Body of pancreas (tissue), 4 donors: ENCODE measurements at regions not wholly inside any gene's neighbourhood (a gene's known extent, or its start where the extent isn't known, plus 50 kb on each side); places are given as distances from the start of the nearest gene placed in this dataset.

Source experiments
- POLR2A ChIP-seq, 3 donors: fragments of 450-650 bp; IDR thresholded peaks; one replicate each; pipeline ENCODE4 v1.6.1; 2016; ENCODE audit warnings: antibody characterized with exemption in 3 of 3, mild to moderate bottlenecking in 2 of 3
- TF ChIP-seq, protein P1 (sequence below), 7 experiments: fragments of 450-650 bp in 4 of 7; fragments of 200-600 bp in 3 of 7; sonication (generic) in 3 of 7; IDR thresholded peaks; one replicate each; pipeline ENCODE4 v1.5.1; 2016 to 2019; ENCODE audit warnings: antibody characterized with exemption in 7 of 7

DNA sequence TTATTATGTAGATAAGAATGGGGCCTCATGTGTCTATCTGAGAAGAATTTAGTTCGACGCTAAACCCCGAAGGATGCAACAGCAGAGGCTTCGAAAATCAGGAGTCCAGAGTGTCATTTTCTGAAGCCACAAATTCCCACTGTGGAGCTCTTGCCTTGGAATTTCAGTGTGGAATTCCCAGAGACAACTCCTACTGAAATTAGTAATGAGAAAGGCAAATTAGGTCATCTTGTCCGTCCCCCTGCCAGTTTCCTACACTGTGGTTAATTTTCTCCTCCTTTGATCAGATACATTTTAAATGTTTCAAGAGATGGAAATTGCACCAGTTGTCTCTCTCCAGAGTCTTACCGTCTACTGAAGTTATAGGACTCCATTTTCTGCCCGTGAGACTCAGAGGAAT lies 633.6 kb downstream of the BNC2 start:
- no peak for TF ChIP-seq POLR2A (IDR thresholded peaks at IDR 0.05)
- TF ChIP-seq, protein P1, sequence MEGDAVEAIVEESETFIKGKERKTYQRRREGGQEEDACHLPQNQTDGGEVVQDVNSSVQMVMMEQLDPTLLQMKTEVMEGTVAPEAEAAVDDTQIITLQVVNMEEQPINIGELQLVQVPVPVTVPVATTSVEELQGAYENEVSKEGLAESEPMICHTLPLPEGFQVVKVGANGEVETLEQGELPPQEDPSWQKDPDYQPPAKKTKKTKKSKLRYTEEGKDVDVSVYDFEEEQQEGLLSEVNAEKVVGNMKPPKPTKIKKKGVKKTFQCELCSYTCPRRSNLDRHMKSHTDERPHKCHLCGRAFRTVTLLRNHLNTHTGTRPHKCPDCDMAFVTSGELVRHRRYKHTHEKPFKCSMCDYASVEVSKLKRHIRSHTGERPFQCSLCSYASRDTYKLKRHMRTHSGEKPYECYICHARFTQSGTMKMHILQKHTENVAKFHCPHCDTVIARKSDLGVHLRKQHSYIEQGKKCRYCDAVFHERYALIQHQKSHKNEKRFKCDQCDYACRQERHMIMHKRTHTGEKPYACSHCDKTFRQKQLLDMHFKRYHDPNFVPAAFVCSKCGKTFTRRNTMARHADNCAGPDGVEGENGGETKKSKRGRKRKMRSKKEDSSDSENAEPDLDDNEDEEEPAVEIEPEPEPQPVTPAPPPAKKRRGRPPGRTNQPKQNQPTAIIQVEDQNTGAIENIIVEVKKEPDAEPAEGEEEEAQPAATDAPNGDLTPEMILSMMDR (IDR thresholded peaks at IDR 0.05): no peak
